ENCODE measurements at regions not wholly inside any gene's neighbourhood (a gene's known extent, or its start where the extent isn't known, plus 50 kb on each side); places are given as distances from the start of the nearest gene placed in this dataset.

GRCh38 chr6:53717566-53717965, 52.0 kb upstream of the KLHL31 start:
- Histone ChIP-seq H3K27me3 (no peaks in the 10 kb centered on the region), H3K27ac (no peak overlapping the region), H3K36me3 (no peaks in the 10 kb centered on the region), H3K4me3 (no peak overlapping the region), H3K9me3 (no peaks in the 10 kb centered on the region), H3K4me1 (peaks cover 0 to 4% of the 10 kb centered on the region in 2 donors)
- no peak for ATAC-seq
- no peak for DNase-seq
- intact Hi-C loops (cut with DNase I): no loop called here
- no peak for TF ChIP-seq CTCF (IDR thresholded peaks at IDR 0.05)

- Histone ChIP-seq H3K36me3 (no peaks in the 10 kb centered on the region), H3K27me3 (no peaks in the 10 kb centered on the region), H3K9me3 (no peaks in the 10 kb centered on the region), H3K4me1 (peaks cover 0 to 4% of the 10 kb centered on the region in 2 donors), H3K27ac (no peak overlapping the region), H3K4me3 (no peak overlapping the region)
- no peak for TF ChIP-seq CTCF (IDR thresholded peaks at IDR 0.05)
- ATAC-seq (no peak), DNase-seq (no peak)
- intact Hi-C loops (cut with DNase I): no loop called here
Observed at GRCh38 chr6:53715434-53715833, 49.9 kb upstream of the KLHL31 start.

Measured in left lung (tissue), 4 donors.